IPS DF 19.7 (cell line): ENCODE measurements at regions not wholly inside any gene's neighbourhood (a gene's known extent, or its start where the extent isn't known, plus 50 kb on each side); places are given as distances from the start of the nearest gene placed in this dataset.

Source experiments
- DNase-seq: peaks from one replicate; pipeline ENCODE4 v3.0.0-alpha.2; 2013; ENCODE audit warnings: low read depth, low spot score

DNA sequence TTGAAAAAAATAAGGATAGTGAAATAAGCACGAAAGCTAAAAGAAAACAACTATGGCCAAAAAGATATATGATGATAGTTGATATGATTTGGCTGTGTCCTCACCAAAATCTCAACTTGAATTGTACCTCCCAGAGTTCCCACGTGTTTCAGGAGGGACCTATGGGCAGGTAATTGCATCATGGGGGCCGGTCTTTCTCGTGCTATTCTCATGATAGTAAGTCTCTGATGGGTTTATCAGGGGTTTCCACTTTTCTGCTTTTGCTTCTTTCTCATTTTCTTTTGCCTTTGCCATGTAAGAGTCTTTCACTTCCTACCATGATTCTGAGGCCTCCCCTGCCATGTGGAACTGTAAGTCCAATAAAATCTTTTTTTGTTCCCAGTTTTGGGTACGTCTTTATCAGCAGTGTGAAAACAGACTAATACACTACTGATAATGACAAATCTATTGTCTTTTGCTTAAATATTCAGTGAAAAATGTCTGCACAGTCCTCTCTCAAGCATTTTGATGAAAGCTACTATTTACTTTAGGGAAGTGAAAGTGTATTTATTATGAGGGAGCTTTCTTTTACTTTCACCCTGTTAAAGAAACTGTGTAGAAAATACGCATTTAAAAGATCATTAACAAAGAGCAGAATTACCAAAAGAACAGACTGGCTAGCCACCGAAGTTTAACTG, 389.1 kb downstream of the HTR1B start:
- DNase-seq, result no peak

DNA sequence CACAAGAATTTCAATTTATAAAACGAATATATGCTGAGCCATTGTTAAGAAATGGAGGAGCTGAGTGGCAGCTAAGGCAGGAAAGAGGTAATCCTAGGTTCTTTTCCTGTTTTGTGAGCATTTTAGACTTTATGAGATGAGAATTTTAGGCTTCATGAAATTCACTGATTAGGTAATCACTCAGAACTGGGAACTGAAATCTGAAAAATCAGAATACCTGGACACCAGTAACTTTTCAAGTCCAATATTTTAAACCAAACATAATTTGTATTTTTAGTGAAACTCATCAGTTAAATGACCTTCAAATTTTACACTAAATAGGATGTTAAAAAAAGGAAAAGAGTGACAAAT, 389.9 kb downstream of the HTR1B start:
- no peak for DNase-seq

DNA sequence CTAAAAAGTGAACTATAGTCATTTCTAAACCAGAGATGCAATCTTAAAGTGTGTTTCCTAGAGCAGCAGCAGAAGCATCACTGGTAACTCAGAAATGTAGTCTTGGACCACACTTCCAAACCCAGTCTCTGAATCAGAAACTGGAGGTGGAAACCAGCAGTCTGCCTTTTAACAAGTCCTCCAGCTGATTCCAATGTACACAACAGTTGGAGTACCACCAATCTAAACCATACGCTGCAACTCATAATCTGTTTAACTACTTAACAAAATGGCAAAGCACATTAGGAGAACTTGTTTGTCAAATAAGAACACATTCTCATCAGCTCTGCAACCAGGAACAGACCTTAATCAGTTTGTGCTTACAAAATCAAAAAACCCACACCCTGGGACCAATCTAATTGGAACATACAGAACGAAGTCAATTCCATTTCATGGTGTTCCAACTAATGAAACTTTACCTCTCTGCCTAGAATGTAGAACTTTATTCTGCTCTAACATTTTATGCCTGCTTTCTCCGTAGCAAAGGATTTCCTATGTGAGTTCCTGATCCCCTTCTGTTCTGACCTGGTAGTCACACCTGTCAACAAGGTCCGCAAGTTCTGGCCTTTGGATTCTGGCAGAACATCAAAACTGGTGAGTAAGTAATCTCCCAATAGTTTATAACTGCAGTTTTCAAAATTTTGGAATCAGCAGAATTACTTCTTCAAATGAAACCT, 390.4 kb downstream of the HTR1B start:
- DNase-seq, result no peak

DNA sequence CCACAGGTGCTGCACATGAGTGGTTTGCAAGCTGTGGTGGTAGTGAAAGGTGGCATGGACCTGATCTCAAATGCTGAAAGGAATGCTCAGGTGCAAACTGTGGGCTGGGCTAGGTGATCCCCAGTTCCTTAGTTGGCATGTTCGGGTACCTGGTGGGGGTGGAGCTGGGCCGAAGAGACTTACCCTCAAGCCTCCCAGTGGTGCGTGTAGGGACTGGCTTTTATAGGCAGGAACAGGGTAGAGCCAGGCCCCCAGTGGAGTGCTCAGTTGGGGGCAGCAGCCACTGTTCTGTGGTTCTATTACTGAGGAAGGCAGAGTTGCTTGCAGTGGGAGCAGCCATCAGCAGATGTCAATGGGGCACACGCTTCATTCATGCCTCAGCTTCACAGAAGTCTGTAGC, 399.8 kb downstream of the HTR1B start:
- DNase-seq, result no peak

DNA sequence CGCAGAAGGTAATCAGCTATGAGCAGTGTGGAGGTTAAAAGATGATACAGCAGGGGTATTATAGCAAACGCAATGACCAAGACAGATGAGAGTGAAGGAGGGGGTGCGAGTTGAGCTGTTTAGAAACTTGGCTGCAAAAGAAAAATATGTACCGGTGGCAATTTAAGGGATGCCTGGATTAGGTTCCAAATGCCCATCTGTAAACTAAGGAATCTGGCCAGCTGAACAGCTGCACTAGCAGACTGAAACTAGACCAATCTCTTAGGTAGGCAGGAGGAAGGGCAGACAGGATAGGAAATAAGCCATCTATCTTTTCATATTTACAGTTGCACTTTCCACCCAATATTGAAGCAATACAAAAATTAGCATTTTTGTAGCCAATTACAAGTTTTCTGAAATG, 407.6 kb downstream of the HTR1B start:
- no peak for DNase-seq

DNA sequence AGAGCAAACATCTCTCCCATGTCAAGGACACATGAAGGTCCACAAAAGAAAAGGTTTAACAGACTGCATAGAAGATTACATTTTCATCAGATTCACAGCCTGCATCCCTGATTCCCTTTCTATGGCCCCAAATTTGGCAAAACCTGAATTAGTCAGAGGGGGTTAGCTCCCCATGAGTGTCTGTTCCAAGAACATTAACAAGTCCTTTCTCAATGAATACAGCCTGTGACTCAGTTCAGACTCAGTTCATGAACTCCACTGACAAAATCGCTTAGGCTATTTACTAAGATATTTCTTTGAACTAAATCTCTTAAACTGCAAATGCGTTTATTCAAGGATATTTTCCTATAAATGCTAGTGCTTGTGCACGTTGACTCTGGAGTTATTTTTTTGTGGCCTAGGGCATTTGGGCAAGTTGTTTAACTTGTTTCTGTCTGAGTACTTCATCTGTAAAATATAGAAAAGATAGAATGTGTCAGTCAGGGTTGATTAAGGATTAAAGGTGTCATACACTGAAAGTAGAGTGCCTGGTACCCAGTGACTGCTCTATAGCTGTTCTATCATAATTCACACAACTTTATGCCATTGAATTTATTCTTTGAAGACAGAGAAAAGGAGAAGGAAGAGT, 422.6 kb downstream of the HTR1B start:
- DNase-seq, result no peak

DNA sequence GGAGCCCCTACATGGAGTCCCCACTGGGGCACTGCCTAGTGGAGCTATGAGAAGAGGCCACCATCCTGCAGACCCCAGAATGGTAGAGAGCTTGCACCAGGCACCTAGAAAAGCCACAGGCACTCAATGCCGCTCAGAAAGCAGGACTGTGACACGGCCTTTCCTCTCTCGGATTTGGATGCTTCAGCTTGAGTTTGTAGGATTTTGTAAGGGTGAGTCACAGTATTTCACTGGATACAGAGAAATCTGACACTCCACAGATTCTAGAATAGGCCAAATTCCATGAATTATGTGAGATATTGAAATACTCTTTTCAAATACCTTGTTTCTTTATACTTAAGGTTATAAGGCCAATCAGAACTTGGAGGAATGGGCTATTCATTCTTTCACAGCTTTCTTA, 424.5 kb downstream of the HTR1B start:
- no peak for DNase-seq

DNA sequence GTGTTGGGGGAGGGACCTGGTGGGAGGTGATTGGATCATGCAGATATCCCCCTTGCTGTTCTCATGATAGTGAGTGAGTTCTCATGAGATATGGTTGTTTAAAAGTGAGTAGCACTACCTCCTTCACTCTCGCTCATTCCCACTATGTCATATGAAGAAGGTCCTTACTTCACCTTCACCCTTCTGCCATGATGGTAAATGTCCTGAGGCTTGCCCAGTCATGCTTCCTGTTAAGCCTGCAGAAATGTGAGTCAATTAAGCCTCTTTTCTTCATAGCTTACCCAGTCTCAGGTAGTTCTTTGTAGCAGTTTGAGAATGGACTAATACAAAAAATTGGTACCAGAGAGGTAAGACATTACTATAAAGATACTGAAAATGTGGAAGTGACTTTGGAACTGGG, 425.9 kb downstream of the HTR1B start:
- no peak for DNase-seq

DNA sequence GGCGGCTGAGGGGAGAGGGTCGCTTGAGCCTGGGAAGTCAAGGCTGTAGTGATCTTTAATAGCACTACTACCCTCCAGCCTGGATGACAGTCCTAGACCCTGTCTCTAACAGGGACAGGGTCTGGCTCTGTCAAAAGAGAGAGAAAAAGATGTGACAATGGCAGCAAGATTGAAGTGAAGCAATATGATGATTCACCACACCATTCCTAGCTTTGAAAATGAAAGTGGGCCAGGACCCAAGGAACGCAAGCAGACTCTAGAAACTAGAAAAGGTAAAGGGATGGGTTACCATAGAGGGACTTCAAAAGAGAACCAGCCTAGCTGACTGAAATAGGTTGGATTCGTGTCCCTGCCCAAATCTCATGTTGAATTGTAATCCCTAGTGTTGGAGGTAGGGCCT, 426.9 kb downstream of the HTR1B start:
- DNase-seq, result no peak

DNA sequence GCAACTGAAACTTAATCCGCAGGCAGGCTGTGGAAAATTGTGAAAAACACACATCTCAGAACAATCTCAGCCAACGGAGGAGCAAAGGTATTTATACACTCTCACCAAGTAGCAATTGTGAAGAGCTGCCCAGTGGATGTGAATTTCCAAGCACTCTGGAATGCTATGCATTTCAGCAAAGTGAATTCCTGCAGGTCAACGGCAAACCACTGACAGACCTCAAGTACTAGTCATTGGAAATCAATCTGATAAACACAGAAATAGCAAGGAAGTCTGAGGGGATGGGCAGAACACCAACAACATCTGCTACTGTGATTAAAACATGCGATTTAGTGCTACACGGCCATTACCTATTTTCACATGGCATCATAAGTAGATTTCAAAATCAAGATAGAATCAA, 429.1 kb downstream of the HTR1B start:
- DNase-seq, result peak; percentile 75

DNA sequence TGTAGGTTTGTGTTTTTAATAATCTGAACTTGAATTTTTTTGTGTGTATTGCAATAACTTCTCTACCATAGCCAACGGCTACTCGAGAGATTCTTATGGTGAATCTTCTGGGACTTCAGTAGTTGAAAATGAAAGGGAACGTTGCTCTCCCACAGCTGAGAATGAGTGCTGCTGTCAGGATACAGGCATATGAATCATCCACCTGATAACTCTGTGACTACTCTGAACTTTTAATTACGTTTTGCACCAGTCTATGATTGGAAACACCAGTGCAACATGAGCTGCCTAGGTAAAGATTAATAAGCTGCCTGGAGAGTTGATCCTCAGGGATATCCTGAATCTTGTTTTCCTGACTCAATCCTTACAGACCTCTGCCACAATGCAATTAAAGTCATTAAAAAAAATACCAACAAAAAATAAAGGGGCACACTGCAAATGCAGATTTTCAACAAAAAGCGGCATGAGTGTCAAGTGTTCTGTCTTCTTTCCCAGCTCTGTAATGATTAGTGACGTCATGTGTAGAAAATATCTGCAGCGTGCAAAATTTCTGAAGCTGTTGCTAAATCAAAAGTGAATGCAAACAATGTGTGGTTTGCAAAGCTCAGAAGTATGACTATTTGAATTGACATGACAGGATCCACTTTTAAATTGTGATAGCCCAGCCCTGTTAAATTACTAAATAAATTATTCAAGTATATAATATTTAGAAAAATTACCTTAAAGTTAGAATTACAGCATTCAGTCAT, 432.2 kb downstream of the HTR1B start:
- DNase-seq, result no peak

DNA sequence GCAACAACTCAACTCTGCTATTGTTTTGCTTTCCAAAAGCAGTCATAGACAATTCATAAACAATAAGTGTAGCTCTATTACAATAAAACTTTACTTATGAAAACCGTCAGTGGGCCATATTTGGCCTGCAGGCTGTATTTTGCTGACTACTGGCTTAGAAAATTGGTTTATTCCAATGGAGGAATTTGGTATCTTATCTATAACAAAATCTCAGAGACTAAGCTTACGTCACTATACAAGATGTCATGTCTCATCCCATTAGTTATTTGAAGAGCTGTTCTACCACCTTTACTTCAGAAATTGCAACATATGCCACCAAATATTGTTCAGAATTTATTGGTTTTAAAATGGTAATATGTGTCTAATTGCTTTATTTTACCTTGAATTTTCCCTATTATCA, 436.9 kb downstream of the HTR1B start:
- no peak for DNase-seq

DNA sequence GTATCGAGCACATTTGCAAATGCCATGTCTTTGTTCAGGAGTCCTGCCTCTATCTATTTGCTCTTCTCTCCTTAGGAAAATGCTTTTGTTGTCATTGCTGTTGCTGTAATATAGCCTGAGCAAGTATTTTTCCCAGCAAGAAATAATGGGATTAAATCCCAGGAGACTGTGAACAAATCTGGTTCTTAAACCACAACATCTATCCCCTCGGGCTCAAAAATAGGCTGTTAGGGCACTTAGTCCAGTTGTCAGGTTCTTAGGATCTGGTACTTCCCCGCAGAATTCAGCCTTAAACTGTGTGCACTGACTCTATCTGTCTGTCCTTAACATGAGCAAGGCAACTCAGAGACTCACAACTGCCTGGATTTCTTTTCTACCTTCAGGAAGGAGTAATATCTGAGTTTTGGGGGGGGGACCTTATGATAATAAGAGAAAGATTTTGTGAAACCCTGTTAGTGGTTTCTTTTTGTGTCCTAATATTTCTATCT, 437.5 kb downstream of the HTR1B start:
- DNase-seq, result no peak

DNA sequence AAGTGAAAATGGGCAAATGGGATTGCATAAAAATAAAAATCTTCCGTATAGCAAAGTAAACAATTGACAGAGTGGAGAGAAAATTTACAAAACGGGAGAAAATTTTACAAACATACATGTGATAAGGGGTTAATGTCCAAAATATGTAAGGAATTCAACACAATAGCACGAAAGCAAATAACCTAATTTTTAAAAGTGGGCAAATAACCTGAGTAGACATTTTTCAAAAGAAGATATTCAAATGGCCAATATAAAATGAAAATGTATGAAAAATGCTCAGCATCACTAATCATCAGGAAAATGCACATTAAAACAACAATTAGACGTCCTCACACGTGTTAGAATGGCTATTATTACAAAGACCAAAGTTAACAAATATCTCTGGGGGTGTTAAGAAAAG, 441.5 kb downstream of the HTR1B start:
- DNase-seq, result no peak

DNA sequence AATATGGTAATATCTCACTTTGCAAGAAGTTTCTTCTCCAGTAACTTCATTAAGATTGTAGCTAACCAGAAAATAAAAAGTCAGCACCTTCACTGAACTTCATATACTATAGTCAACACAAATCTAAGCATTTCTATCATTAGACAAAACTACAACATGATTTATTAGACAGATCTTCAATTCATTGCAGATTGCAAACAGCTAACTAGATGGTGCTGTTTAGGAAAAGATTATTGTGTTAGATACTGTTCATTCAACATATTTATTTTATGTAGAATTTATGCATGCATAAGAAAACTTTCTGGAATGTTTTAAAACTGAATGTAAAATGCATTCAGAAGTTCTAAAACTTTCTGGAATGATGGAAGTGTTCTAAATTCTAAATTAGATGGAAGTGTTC, 442.1 kb downstream of the HTR1B start:
- no peak for DNase-seq

DNA sequence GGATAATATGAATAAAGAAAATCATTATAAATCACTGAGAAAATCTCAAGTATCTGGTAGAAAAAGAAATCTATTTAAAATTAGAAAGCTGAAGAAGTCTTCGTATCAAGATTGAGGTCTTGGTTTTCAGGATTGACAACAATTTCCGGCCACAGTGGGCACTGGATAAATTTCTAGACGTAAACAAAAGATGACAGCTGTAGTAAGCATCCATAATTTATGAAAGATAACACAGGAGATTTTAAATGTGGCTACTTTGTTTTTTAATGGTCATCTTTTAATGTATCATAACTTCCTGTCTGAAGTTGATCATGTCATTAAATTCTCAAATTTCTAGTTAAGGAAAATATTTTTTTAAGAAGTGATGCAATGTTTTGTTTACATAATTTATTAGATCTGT, 444.2 kb downstream of the HTR1B start:
- no peak for DNase-seq

DNA sequence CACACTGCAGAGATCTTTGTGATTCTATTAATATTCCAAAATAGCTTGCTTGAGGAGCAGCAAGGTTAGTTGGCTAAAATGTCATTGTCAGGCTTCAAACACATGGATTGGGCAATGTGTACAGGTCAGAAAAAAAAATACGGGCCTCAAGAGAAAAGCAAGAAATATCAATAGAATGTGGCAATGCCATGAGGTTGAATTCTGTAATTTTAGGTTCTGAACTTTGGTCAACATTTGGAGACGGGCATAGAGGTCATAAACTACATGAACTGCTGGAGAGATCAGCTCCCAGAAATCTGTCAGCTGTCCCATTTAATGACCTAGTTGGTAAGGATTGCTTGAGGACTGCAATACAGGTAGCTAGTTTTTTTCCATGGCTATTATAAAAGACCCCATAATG, 445.8 kb downstream of the HTR1B start:
- no peak for DNase-seq

DNA sequence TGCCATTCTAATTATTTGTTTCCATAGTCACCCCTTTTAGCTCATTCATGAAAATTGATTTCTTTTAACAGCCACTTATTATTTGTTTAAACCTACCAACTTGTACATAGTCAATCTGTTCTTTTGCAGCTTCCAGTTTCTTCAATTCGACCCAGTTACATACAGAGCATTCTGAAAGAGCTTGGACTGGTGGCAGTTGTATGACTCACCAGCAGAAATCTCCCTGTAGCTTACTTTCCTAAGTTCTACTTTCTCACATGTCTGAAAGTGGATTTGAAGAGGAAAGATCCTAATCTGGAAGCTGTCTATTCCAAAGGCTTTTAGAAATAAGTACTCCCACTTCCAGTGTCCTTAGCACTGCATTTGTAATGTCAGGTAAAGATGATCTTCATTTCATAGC, 447.9 kb downstream of the HTR1B start:
- DNase-seq, result no peak

DNA sequence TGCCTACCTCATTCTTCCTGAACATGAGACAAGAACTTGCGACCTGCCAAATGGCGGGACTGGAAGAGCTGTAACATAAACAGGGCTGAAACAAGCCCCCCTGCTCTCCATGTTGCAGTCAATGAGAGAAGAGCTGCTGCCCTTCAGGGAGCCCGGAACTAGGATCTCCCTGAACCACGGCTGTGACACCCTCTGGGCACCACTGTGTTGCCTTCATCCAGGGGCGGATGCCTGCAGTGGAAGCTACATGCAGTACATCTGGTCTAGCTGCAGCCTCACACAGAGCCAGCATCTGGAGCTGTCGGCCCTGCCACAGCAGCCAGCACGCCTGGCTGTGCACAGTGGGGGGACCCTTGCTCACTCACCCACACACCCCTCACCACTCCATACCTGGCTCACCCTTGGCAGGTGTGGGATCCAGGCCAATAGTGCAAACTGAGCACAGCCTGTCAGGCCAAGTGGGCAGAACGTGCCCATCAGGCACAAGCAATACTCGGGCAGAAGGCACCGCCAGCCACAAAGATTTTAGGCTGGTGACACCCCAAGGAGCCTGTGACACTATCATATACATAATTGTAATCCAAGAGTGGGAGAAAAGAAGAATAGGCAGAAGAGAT, 451.3 kb downstream of the HTR1B start:
- no peak for DNase-seq

DNA sequence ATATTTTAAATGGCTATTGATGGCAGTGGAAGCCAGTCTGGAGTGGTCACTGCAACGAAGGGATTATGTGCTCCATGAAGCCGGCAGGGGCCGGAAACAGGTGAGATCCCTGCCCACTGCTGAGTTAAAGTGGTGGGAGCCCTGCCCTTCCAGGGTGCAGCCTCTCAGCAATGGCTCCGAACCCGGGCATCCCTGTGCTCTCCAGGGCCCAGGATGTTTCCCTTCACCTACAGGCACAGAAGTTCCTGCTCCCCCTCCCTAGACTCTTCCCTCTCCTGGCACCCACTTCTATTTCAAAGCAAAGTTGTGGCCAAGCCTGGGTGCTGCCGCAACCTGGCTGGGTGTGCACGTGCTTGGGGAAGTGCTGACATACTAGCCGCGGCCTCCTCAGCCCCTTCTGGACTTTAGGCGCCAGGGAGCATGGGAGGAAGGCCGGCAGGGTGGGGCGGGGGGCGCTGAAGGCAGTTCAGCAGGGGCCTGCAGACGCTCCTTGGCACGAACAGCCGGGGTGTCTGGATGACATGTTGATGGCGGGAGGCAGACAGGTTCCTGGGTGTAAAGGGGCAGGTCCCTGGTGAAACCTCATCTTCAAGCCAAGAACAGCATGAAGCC, 452.3 kb downstream of the HTR1B start:
- DNase-seq, result no peak

DNA sequence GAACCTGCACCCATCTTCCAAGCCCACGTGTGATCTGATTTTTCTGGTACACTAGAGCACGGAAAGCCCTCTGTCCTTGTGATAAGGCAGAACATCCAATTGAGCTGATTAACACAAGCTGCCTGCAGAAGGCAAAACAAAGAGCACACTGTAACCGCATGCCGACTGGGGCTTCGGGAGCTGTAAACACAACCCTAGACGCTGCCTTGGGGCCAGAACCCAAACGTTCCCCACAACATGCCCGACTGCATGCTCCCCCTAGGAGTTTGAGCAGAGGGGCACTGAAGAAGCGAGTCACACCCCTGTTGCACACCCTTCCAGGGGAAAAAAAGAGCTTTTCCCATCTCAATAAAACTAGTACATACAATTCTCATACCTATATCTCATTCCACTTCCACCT, 470.7 kb downstream of the HTR1B start:
- no peak for DNase-seq

DNA sequence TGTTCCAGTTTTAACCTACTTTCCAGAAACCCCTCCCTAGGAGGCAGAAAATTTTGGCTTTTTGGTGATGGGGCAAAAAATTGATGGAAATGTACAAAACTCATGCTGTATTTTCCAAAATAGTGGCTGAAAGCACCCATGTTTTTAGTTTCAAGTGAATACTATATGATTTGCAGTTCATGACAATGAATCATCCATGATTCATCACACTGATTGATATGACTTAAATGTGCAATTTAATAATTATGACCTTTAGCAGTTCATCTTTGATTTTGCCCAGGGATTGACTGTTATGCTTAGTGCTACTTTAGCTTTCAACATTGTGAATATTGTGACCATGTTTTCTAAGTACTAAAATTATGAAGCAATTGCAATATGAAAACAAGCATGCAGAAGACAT, 478.7 kb downstream of the HTR1B start:
- no peak for DNase-seq
